OCI-M1 (cell line): ENCODE measurements at regions not wholly inside any gene's neighbourhood (a gene's known extent, or its start where the extent isn't known, plus 50 kb on each side); places are given as distances from the start of the nearest gene placed in this dataset.

Experiments
- DNase-seq: peaks from one replicate; lab custom pipeline; 2025; lab: John Stamatoyannopoulos, UW

- no peak for DNase-seq
Measured at GRCh38 chr14:53462931-53463778, 310.0 kb upstream of the DDHD1 start.

- no peak for DNase-seq
Measured at GRCh38 chr14:53461858-53462257, 308.7 kb upstream of the DDHD1 start.

GRCh38 chr14:53460544-53460943 lies 307.4 kb upstream of the DDHD1 start:
- DNase-seq = no peak

GRCh38 chr14:53458368-53458814 lies 305.3 kb upstream of the DDHD1 start:
- DNase-seq = no peak

- no peak for DNase-seq
Measured at GRCh38 chr14:53456931-53457330, 303.8 kb upstream of the DDHD1 start.

- no peak for DNase-seq
Measured at GRCh38 chr14:53452005-53452673, 299.0 kb upstream of the DDHD1 start.

- DNase-seq = no peak
Measured at GRCh38 chr14:53450871-53451270, 297.7 kb upstream of the DDHD1 start.

GRCh38 chr14:53448682-53449081 lies 295.6 kb upstream of the DDHD1 start:
- no peak for DNase-seq

- DNase-seq = no peak
Measured at GRCh38 chr14:53444677-53445312, 291.7 kb upstream of the DDHD1 start.

- no peak for DNase-seq
Measured at GRCh38 chr14:53441789-53442188, 288.7 kb upstream of the DDHD1 start.

GRCh38 chr14:53437858-53438257 lies 284.7 kb upstream of the DDHD1 start:
- no peak for DNase-seq

GRCh38 chr14:53432378-53432802 lies 279.3 kb upstream of the DDHD1 start:
- DNase-seq = peak; percentile 32

- DNase-seq = no peak
Measured at GRCh38 chr14:53430870-53431269, 277.7 kb upstream of the DDHD1 start.

GRCh38 chr14:53412819-53413675 lies 259.9 kb upstream of the DDHD1 start:
- peak; percentile 1 for DNase-seq

- DNase-seq = no peak
Measured at GRCh38 chr14:53411125-53411524, 258.0 kb upstream of the DDHD1 start.

- DNase-seq = no peak
Measured at GRCh38 chr14:53409969-53410368, 256.8 kb upstream of the DDHD1 start.

GRCh38 chr14:53409289-53409688 lies 256.2 kb upstream of the DDHD1 start:
- DNase-seq = no peak

GRCh38 chr14:53408175-53408879 lies 255.2 kb upstream of the DDHD1 start:
- no peak for DNase-seq

- DNase-seq = no peak
Measured at GRCh38 chr14:53406519-53406918, 253.4 kb upstream of the DDHD1 start.

- DNase-seq = no peak
Measured at GRCh38 chr14:53401646-53402045, 248.5 kb upstream of the DDHD1 start.

GRCh38 chr14:53399057-53399456 lies 245.9 kb upstream of the DDHD1 start:
- no peak for DNase-seq
